GM19035 (cell line): ENCODE measurements at regions not wholly inside any gene's neighbourhood (a gene's known extent, or its start where the extent isn't known, plus 50 kb on each side); places are given as distances from the start of the nearest gene placed in this dataset.

Experiments
- ATAC-seq: cut with Tn5 transposase; IDR thresholded peaks from one replicate; pipeline ENCODE4 v1.9.1; 2021; ENCODE audit not compliant: unreplicated experiment

DNA sequence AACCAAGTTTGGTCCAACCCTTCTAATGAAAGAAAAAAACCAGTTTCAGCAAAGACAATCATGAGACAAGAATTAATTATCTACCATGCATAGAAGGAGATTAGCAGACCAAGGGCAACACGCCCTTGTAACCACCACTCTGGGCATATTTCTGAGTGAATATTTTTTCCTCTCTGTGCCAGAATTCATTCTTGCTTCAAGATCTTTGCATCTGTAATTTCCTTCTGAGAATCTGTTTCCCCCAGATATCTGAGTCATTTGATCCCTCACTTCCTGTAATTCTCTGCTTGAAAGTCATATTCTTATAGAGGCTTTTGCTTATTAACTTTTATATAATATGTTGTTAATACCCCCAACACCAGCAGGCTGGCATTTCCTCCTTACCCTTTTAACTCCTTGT is 243.7 kb downstream of the SLC16A7 start:
- ATAC-seq: no peak

DNA sequence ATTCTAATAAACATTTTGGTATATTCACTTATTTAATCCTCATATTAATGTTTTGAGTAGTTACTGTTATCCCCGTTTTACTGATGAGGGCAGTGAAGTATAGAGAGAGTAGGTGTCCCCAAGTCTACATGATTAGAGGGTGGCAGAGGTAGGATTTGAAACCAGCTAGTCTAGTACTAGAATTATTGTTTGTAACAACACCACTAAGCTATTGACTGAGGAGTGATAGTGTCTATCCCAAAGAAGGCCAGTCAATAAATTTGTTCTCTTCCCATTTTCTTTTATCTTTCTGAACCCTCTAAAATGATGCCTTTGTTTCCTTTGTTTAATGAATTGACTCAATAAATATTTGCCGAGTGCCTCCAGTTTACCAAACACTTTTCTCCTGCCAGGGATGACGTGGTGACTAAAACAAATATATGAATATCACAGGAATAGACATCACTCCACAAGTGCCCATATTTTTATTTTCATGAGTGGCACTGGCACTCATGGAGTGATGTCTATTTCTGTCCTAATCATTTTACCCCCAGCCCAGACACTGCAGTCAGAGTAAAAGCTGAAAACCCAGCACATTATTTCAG is 247.5 kb downstream of the SLC16A7 start:
- no peak for ATAC-seq

DNA sequence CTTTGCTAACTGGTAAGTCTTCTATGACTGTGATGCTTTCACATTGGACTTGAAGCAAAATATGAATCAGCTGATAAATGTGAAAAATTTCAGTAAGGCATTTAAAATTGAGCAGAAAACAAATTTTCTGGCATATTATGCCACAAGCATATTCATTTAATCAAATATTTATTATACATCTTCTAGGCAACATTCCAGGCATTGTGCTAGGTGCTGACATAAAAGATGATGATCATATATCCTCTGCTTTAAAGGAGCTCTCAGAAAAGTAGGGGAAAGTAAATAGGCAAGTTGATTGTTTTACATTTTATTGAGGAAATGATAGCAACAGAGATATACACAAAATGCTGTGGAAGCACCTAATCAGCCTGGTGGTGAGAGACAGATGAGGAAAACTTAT is 248.9 kb downstream of the SLC16A7 start:
- no peak for ATAC-seq

DNA sequence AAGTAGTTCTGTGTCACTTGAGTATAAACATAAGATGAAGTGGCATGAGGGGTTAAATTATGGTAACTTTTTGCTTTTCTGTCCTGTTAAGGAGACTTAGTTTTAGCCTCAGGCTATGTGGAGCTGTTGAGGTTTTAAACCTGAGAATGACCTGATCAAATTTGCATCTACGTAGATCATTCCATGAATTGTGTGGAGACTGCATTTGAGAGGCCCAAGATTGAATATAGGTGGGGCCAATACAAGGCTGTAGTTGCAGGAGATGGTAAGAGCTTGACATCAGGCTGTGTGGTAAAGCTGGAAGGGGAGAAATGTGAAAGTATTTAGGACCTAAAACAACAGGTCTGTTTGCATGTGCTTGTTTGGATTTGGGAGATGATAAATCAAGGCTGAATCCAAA is 249.5 kb downstream of the SLC16A7 start:
- ATAC-seq: no peak

DNA sequence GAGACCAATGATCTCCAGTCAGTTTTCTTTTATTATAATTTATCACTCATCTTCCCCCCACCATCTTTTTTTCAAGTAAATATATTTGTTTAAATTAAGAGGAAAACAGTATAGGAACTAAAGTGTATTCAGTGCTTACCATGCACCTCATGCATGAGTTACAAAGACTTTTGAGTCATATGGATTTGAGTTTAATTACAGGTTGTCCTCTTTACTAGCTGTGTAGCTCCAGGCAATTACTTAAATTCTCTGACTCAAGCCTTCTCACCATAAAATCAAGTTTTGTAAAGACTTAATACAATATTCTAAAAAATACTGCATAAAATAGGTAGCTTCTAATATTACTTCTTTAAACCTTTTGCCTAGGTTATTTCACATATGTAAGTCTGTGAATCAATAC is 251.3 kb downstream of the SLC16A7 start:
- no peak for ATAC-seq

DNA sequence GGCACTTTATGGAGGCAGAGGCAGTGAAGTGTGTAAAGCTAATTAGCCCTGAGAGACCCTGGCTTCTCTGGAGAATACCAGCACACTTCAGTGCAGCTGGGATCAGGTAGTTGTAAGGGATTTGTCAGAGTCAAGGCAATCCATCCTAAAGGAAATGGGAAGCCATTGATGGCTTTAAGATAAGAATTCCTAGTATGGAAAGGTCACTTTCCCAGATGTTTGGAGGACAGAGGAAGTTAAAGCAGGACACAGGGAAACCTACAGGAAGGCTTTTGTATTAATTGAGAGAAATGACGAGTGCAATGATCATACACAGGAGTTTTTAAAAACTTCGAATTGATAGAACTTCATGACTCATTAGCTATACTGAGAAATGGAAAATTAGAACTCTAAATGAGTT is 254.4 kb downstream of the SLC16A7 start:
- no peak for ATAC-seq

DNA sequence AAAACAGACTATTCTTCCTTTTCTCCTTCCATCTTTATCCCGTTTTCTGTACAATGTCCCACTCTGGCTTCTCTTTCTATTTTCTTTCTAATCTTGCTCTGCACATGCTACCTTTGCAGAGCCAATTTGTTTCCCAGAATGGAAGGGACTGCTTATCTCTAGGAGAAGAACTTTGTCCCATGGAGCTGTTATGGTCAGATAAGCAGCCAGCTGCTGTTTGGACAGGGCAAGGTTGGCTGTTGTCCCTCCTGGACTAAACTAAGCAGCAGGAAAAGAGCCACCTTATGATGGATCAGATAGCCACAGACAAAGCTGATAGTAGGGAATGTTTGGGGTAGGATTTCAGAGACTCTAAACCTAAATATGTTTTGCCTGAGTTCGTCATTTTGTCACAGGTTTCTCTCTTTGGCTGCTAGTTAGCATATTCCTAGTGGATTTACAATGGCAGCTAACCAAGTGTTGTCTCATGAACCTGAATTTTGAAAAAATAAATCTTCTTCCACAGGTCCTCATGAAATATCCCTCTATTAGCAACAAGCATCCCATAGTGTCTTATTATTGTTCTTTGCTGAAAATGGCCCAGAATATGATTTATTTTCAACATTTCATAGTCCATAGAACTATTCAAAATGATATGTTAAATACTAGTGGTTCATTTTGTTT is 262.8 kb downstream of the SLC16A7 start:
- no peak for ATAC-seq

DNA sequence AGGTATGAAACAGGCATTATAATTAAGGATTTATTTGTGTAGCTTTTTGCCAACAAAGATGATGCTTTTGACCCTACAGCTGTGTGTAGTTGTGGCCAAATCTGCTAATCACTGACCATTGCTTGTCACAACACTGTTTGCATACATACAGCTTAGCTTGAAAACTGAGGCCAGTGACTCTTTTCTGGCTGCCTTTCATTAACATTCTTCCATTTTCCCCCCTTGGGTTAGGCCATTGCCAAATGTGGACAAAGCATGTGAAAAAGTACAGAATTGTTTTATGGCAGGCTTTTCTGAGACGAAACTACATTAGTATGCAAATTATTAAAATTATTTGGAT is 263.3 kb downstream of the SLC16A7 start:
- ATAC-seq: no peak

DNA sequence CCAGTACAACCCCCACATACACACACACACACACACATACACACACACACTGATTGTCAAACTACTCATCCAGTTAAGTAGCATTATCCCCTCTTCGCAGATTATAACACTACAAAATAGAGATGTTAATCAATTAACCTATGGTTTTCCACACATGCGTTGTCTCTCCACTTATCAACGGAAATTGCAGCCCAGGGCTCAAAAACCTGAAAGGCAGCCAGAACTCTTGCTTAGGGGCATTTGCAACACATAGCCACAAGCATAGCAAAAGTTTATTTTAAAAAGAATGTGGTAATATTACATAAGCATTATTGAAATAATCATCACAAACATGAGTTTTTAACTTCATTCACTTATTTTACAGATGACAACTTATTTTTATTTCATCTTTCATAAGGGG is 265.8 kb downstream of the SLC16A7 start:
- ATAC-seq: no peak

DNA sequence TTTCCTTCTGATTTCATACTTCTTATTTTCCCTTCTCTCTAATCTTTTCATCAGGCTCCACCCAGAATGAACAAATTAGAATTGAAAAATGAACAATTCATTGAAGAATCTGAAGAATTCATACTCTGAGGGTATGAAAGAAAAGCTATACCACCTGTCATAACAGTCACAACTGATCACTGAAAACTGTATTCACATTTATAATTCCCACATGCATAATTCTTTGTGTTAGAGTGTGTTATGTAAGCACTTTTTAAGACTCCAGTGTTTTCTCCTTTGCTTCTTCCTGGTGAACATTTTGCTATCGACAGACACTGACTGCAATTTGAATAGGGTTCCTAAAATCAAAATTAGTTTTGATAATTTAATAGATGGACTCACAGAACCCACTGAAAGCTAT is 271.2 kb downstream of the SLC16A7 start:
- no peak for ATAC-seq

DNA sequence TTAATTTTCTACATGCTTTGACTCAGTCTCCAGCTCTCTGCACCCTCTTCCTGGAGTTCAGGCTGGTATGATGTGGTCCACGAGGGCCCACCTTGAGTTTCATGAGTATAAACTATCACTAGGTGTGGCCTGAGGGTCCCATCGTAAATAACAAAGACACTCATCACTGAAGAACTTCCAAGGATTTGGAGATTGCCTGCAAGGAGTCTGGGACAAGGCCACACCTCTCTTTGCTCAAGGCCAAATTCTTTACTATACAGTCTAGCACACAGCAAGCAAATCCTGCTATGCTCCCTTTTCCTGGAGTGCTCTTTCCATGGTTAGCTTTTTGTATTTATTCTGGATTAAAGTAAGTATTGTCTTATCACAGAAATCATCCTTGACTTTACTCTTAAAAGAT is 271.9 kb downstream of the SLC16A7 start:
- no peak for ATAC-seq

DNA sequence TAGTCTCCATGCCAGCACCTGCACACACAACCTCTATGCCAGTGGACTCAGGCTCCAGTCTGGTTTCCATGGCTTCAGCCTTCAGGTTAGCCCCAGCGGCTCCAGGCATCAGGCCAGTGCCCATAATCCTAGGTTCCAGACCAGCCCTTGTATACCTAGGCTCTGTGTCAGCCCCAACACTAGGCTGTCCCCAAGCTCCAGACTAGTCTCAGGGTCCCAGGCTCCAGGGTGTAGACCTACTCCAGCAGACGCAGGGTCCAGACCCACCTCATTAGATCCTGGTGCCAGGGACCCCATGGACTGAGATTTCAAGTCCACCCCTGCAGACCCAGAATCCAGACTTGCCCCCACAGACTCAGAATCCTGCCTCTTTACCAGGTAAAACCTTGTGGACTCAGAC is 275.9 kb downstream of the SLC16A7 start:
- ATAC-seq: no peak

DNA sequence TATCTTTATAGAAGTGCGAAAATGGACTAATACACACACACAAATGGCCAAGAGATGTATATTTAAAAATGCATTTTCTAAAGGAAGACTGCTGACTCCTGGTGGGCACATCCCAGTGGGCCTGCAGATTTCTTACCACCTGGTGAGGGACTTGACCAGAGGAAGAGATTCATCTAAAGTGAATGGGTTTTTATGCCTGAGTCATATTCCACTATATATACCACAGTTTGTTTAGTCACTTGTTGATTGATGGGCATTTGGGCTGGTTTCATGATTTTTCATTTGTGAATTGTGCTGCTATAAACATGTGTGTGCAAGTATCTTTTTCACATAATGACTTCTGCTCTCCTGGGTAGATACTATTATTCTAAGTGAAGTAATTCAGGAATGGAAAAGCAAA is 277.3 kb downstream of the SLC16A7 start:
- ATAC-seq: no peak

DNA sequence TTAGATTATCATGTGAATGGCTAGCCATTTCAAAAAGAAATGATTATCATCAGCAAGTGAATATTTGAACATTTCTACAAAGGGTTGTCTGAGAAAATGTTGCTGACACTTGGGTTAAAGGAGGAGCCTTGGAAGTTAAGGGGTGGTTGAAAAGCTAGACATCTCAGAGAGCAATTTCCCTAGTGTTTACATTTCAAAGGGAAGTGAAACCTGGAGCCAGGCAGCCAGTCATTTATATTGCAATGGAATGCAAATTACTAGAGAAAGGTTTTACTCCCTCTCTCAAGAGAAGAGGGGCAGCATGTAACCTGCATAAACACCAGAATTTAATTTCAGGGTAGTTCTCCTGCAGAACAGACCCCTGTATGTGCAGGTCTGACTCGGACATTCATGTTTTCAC is 279.0 kb downstream of the SLC16A7 start:
- ATAC-seq: no peak

DNA sequence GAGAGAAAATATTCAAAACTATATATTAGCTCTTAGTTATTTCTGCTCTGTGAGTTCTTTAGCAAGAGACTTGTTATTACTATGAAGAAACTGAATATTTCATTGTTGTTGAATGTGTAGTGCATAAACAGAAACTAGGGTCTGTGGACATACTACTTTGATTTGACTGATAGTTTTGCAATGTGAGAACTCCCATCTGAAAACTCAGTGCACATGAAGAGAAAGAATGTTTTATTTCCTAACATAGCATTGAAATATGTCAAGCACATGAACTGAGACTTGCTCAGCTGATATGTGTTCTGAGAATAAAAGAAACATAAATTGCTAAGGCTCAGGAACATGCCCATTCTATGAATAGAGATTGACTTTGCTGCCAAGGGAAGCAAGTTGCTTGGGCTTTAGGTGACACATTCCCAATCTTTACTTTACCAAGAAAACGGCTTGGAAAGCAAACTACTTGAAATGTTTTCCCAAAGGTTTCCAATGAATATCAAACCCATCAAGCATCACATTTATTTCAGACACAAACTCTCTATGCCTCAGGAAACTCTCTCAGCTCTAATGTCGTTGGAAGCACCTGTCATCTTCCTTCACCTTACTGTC is 290.4 kb downstream of the SLC16A7 start:
- ATAC-seq: no peak

DNA sequence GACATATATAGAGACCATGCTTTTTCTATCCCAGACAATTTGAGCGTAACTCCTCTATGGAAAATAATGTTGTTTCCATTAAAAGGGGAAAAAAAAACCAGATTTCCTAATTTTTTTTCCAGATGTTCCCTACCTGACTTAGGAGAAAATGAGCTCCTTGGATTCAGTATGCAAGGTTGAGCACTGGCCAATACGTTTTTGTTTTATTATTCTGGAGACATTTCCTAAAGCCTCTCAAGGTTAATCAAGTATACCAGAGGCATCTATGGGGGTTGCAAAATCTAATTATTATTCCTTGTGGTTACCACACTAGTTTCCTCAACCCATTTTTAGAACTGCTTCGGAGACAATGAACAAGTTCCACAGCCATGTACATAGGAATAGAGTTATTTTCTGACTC is 291.3 kb downstream of the SLC16A7 start:
- ATAC-seq: no peak

DNA sequence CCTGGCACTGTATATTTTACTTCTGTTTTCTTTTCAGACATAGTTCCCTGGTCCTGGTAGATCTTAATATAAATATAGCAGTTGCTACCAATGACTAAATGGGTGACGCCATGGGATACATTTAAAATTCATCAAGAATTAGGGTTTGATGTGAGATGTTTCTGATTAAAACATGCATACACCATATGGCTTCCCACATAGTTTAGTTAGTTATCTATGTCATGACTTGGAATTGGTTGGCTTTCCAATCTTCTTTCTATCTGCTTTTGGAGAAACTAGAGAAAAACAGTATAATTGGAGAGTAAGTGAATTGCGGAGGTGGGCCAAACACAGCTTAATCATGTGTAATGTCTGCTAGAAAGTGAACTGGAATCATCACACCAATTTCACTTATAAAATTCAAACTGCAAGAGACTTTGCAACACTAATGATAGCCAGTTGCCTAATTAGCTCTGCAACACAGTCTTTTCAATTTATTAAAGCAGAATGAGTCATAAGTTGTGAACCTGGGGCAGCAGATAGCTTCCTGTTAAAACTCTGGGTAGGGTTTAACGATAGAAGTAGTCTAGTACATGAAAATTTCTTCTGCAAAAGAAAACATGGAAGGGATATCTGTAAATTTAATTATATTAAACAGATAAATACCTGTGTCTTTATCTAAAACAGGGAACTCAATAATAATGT is 295.2 kb downstream of the SLC16A7 start:
- no peak for ATAC-seq

DNA sequence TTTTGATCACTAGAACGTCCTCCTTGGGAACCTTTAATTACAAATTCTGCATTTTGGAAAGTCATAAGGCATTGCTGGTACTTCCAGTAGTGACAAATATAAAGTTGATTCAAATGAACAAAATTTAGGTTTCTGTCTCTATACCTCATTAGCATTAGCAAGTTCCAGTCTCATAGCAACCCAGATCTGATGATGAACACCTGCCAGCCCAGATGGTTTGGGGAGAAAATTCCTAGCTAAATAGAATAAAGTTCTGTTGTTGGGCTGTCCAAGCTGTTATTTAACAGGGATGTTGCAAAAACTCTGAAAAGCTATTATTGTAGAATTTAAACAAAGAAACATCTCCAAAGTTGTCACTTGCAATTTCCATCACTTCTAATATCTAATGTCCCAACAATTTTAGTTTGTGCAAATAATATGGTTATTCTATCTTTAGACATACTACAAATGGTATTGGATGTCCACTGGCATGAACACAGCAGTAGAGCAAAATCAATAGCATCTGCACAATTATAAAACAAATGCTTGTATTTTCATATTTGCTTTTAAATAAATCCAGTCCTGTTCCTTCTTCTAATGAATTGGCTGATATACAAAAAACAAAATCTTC is 299.4 kb downstream of the SLC16A7 start:
- no peak for ATAC-seq

DNA sequence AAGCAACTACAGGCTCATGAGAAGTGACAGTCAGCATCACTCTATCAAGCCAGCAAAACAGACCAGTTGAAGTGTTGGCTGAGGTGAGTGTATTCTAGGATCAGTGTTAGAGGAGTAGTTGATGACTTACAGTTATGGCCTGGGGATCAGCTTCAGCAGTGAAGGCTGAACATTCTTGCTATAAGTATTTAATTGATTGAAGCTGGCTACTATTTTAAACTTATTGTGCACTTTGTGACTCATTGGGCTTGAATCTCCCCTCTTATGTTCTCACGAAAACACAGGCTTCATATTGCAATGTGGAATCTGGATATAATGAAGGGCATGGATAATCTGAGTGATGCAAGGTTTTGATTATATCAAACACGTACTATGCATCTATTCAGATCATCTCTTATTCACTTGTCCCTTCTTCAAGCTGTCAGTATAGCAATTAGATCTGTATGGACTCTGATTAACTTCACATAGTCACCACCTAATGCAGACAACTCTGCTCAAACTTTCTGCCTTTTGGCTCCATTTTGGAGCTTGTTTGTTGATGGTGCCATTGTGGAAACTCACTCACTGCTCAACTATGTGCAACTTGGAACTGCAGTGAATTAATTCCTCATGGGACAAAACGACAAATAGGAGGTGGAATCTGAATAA is 309.2 kb downstream of the SLC16A7 start:
- no peak for ATAC-seq

DNA sequence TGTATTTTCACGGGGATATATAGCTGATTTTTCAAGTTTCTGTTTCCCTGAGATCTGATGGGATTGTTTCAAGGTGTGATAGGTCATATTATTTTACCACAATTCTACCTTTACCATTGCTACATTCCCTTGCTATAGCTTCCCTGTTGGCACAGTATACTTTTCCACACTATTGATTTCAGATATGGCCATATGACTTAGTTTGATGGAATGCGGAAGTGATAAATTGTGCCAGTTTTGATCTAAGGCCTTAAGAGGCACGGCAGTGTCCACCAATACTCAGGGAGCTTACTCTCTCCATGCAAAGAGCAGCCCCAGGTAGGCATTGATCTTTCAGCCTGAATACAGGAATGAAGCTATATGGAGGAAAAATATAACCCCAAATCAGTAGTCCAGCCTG is 315.7 kb downstream of the SLC16A7 start:
- ATAC-seq: no peak

DNA sequence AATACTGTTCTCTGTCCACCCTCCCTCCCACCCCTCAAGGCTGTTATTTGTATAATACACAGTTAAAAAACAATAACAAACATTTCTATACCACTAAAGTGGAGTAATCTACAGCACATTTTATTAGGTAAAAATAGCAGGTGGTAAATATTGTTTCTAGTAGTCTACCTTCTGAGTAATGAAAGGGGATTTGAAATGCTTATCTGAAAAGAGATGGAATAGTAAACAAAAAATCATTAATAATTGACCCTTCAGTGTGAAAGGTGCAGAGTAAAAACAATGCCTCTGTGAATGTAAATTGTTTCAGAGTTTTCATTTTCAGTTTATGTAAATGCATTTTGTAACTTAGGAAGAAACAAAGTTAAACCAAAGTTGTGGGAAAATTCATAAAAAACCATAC is 321.2 kb downstream of the SLC16A7 start:
- no peak for ATAC-seq
